ENCODE measurements at regions not wholly inside any gene's neighbourhood (a gene's known extent, or its start where the extent isn't known, plus 50 kb on each side); places are given as distances from the start of the nearest gene placed in this dataset.
A peak's percentile ranks its signal among the peaks of the same experiment; 100 is the strongest.

DNA sequence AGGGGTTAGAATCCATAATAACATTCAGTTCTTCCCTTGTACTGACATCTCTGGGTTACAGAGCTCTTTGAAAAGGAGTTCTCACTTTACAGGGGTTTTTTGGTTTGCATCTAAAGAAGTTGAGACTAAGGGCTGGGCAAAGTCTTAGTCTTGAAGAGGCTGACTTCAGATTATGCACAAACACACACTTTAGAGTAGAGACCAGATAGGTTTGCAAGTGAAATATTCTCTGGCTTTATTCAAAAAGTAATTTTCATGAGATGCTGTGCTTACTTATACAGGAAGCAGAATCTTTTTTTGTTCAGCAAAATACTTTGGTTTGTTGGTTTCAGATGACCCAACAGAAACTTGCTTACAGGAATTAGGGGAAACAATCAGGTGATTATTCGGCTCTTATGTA is 410.9 kb upstream of the LRRTM1 start:
- Histone ChIP-seq H3F3A (ENCODE audit: insufficient read depth, low read length) (peaks cover 21% of the 10 kb centered on the region), H3K9me3 (replicated peaks; ENCODE audit: insufficient read depth, low read length) (no peaks in the 10 kb centered on the region), H3K79me2 (ENCODE audit: low read length) (no peaks in the 10 kb centered on the region), H3K9me2 (replicated peaks; ENCODE audit: insufficient read depth, low read length) (no peaks in the 10 kb centered on the region), H2AFZ (ENCODE audit: low read length) (no peak overlapping the region), H3K4me2 (ENCODE audit: low read depth, low read length) (peak overlapping the region; percentile 44; the same call in 1 of the 2 replicates), H4K20me1 (ENCODE audit: insufficient read depth, low read length) (no peaks in the 10 kb centered on the region), H3K4me1 (ENCODE audit: low read length) (peaks cover 36% of the 10 kb centered on the region), H3K9ac (ENCODE audit: low read length) (peak overlapping the region; percentile 37; the same call in 1 of the 2 replicates), H3K27me3 (replicated peaks; ENCODE audit: insufficient read depth, low read length) (no peaks in the 10 kb centered on the region), H3K4me3 (ENCODE audit: low read length) (no peak overlapping the region), H3K36me3 (replicated peaks; ENCODE audit: insufficient read depth, low read length) (no peaks in the 10 kb centered on the region), H3K27ac (ENCODE audit: low read length) (peak overlapping the region; percentile 84)
- TF ChIP-seq CTCF (IDR thresholded peaks at IDR 0.05; ENCODE audit: low read length) = no peak
- TF ChIP-seq EZH2 (optimal IDR thresholded peaks at IDR 0.05; ENCODE audit: low read depth, low read length) = no peak
- no peak for TF ChIP-seq EZH2phosphoT487 (IDR thresholded peaks at IDR 0.05; ENCODE audit: low read length)
- peak; percentile 80 for DNase-seq

- Histone ChIP-seq H3K79me2 (ENCODE audit: low read length) (no peaks in the 10 kb centered on the region), H3K4me1 (ENCODE audit: low read length) (peaks cover 35% of the 10 kb centered on the region), H3K27ac (ENCODE audit: low read length) (no peak overlapping the region), H2AFZ (ENCODE audit: low read length) (no peak overlapping the region), H3K4me3 (ENCODE audit: low read length) (no peak overlapping the region), H3K9me2 (replicated peaks; ENCODE audit: insufficient read depth, low read length) (no peaks in the 10 kb centered on the region), H4K20me1 (ENCODE audit: insufficient read depth, low read length) (no peaks in the 10 kb centered on the region), H3F3A (ENCODE audit: insufficient read depth, low read length) (peaks cover 21% of the 10 kb centered on the region), H3K4me2 (ENCODE audit: low read depth, low read length) (no peak overlapping the region), H3K36me3 (replicated peaks; ENCODE audit: insufficient read depth, low read length) (no peaks in the 10 kb centered on the region), H3K27me3 (replicated peaks; ENCODE audit: insufficient read depth, low read length) (no peaks in the 10 kb centered on the region), H3K9me3 (replicated peaks; ENCODE audit: insufficient read depth, low read length) (no peaks in the 10 kb centered on the region), H3K9ac (ENCODE audit: low read length) (no peak overlapping the region)
- DNase-seq = no peak
- TF ChIP-seq EZH2 (optimal IDR thresholded peaks at IDR 0.05; ENCODE audit: low read depth, low read length) (no peak), EZH2phosphoT487 (IDR thresholded peaks at IDR 0.05; ENCODE audit: low read length) (no peak), CTCF (IDR thresholded peaks at IDR 0.05; ENCODE audit: low read length) (no peak)
These were observed 407.4 kb upstream of the LRRTM1 start for GRCh38 chr2:80711915-80712314.

DNA sequence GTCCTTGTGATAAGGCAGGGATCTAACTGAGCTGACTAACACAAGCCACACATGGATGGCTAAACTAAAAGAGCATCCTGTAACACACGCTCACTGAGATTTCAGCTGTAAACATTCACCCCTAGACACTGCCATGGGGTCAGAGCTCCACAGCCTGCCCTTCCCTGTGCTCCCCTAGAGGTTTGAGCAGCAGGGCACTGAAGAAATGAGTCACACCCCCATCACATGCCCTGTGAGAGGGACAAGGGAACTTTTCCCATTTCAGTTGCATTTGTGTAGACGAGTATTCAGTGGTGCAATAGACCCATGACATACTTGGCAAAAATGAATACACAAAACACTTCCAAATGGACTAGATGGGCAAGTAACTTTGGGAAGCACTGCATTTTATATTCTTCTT is 402.4 kb upstream of the LRRTM1 start:
- no peaks in the 10 kb centered on the region for H3K79me2 ChIP-seq (ENCODE audit: low read length)
- TF ChIP-seq EZH2phosphoT487 (IDR thresholded peaks at IDR 0.05; ENCODE audit: low read length) (no peak), CTCF (IDR thresholded peaks at IDR 0.05; ENCODE audit: low read length) (no peak), EZH2 (optimal IDR thresholded peaks at IDR 0.05; ENCODE audit: low read depth, low read length) (no peak)
- no peak overlapping the region for H3K4me2 ChIP-seq (ENCODE audit: low read depth, low read length)
- no peaks in the 10 kb centered on the region for H4K20me1 ChIP-seq (ENCODE audit: insufficient read depth, low read length)
- H3K4me1 ChIP-seq (ENCODE audit: low read length) = no peaks in the 10 kb centered on the region
- H3K9ac ChIP-seq (ENCODE audit: low read length) = no peak overlapping the region
- no peak overlapping the region for H3K27ac ChIP-seq (ENCODE audit: low read length)
- no peaks in the 10 kb centered on the region for H3K27me3 ChIP-seq (replicated peaks; ENCODE audit: insufficient read depth, low read length)
- no peak overlapping the region for H3K4me3 ChIP-seq (ENCODE audit: low read length)
- no peaks in the 10 kb centered on the region for H3K36me3 ChIP-seq (replicated peaks; ENCODE audit: insufficient read depth, low read length)
- no peaks in the 10 kb centered on the region; the same call in 1 of the 2 replicates for H3F3A ChIP-seq (ENCODE audit: insufficient read depth, low read length)
- no peak for DNase-seq
- no peak overlapping the region for H2AFZ ChIP-seq (ENCODE audit: low read length)
- no peaks in the 10 kb centered on the region for H3K9me2 ChIP-seq (replicated peaks; ENCODE audit: insufficient read depth, low read length)
- H3K9me3 ChIP-seq (replicated peaks; ENCODE audit: insufficient read depth, low read length) = no peaks in the 10 kb centered on the region
